OCI-LY7 (cell line): ENCODE measurements at regions not wholly inside any gene's neighbourhood (a gene's known extent, or its start where the extent isn't known, plus 50 kb on each side); places are given as distances from the start of the nearest gene placed in this dataset.

Source experiments
- EZH2phosphoT487 ChIP-seq: fragments of 200-600 bp; sonication (generic); IDR thresholded peaks from 2 replicates; pipeline ENCODE4 v1.6.1; 2018; ENCODE audit warnings: low read depth, borderline replicate concordance, mild to moderate bottlenecking, mixed run types, antibody characterized with exemption, low read length, moderate library complexity, mixed read lengths
- TF ChIP-seq, protein P1 (sequence below): fragments of 200-600 bp; sonication (generic); conservative IDR thresholded peaks from 2 replicates; pipeline ENCODE4 v1.5.1; 2014; ENCODE audit warnings: mild to moderate bottlenecking, antibody characterized with exemption, low read length, moderate library complexity, mixed read lengths

DNA sequence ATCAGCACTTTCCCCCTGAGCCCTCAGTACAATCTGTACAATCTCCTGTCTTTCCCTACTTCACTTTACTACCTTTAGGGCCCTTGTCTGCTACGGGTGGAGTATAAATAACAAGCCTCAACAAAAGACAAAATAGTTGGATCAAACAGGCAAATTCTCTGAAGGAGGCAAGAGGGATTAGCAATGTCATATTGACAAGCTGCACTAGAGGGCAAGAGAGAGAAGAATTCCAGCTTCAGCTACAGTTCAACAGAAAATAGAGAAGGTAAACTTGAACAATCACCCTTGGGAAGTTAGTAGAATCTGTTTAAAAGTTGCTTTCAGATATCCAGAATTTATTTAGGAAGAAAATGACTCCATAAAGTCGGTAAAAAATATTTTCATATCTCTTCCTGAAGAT lies 68.4 kb upstream of the IZUMO3 start:
- TF ChIP-seq, protein P1, sequence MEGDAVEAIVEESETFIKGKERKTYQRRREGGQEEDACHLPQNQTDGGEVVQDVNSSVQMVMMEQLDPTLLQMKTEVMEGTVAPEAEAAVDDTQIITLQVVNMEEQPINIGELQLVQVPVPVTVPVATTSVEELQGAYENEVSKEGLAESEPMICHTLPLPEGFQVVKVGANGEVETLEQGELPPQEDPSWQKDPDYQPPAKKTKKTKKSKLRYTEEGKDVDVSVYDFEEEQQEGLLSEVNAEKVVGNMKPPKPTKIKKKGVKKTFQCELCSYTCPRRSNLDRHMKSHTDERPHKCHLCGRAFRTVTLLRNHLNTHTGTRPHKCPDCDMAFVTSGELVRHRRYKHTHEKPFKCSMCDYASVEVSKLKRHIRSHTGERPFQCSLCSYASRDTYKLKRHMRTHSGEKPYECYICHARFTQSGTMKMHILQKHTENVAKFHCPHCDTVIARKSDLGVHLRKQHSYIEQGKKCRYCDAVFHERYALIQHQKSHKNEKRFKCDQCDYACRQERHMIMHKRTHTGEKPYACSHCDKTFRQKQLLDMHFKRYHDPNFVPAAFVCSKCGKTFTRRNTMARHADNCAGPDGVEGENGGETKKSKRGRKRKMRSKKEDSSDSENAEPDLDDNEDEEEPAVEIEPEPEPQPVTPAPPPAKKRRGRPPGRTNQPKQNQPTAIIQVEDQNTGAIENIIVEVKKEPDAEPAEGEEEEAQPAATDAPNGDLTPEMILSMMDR: 0 out of 2 replicates have a peak, but pooled peaks have one; percentile 16
- TF ChIP-seq EZH2phosphoT487: no peak
